KMS-11 (cell line): ENCODE measurements at regions not wholly inside any gene's neighbourhood (a gene's known extent, or its start where the extent isn't known, plus 50 kb on each side); places are given as distances from the start of the nearest gene placed in this dataset.

Source experiments
- H2AFZ ChIP-seq: fragments of 200-600 bp; sonication (generic); 2 replicates; pipeline ENCODE4 v1.6.1; 2016; ENCODE audit warnings: antibody characterized with exemption, mixed run types, low read depth
- H3K27ac ChIP-seq: fragments of 200-600 bp; sonication (generic); 2 replicates; pipeline ENCODE4 v1.6.1; 2016; ENCODE audit warnings: mild to moderate bottlenecking, mixed run types
- H3K27me3 ChIP-seq: fragments of 200-600 bp; sonication (generic); 2 replicates; pipeline ENCODE4 v1.6.1; 2017; ENCODE audit warnings: mild to moderate bottlenecking, low read depth, mixed run types, moderate library complexity; ENCODE audit not compliant: insufficient read depth
- H3K36me3 ChIP-seq: fragments of 200-600 bp; sonication (generic); 2 replicates; pipeline ENCODE4 v1.6.1; 2017; ENCODE audit warnings: mild to moderate bottlenecking, mixed run types; ENCODE audit not compliant: insufficient read depth
- H3K4me1 ChIP-seq: fragments of 200-600 bp; sonication (generic); 2 replicates; pipeline ENCODE4 v1.6.1; 2016; ENCODE audit warnings: mild to moderate bottlenecking, low read depth, mixed run types; ENCODE audit not compliant: poor library complexity, severe bottlenecking
- H3K4me2 ChIP-seq: fragments of 200-600 bp; sonication (generic); 2 replicates; pipeline ENCODE4 v1.7.0; 2016; ENCODE audit warnings: mild to moderate bottlenecking, mixed run types
- H3K4me3 ChIP-seq: fragments of 200-600 bp; sonication (generic); IDR thresholded peaks from 2 replicates; pipeline ENCODE4 v1.6.1; 2017; ENCODE audit warnings: low read depth, low read length, mixed read lengths; ENCODE audit not compliant: insufficient read depth
- H3K79me2 ChIP-seq: fragments of 200-600 bp; sonication (generic); 2 replicates; pipeline ENCODE4 v1.6.1; 2016; ENCODE audit warnings: low read depth, mixed run types; ENCODE audit not compliant: insufficient read depth
- H3K9ac ChIP-seq: fragments of 200-600 bp; sonication (generic); 2 replicates; pipeline ENCODE4 v1.6.1; 2016; ENCODE audit warnings: mild to moderate bottlenecking, mixed run types
- H4K20me1 ChIP-seq: fragments of 200-600 bp; sonication (generic); 2 replicates; pipeline ENCODE4 v1.6.1; 2016; ENCODE audit warnings: mild to moderate bottlenecking, mixed run types; ENCODE audit not compliant: insufficient read depth
- TF ChIP-seq, protein P1 (sequence below): fragments of 200-600 bp; sonication (generic); conservative IDR thresholded peaks from 2 replicates; pipeline ENCODE4 v1.6.1; 2017; ENCODE audit warnings: low read depth, mild to moderate bottlenecking, antibody characterized with exemption, low read length, moderate library complexity, mixed read lengths

DNA sequence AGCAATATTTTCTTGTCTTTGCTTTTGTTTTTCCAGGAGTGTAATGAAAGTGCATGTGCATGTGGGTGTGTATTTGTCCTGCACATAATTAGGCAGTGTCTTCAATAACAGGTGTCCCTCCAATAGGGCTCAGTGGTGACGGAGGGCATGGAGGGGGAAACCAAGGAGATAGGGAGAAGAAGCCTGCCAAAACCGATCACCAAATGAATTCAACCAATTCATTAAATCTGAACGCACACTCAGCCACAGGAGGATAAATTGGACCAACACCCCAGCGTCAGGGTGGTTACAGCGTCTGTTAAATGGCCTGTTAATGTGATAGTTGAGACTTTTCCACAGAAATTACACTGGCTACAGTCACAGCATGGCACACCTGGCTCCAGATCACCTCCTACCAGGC is 527.6 kb downstream of the CD83 start:
- no peaks in the 10 kb centered on the region for H3K36me3 ChIP-seq
- no peaks in the 10 kb centered on the region for H3K27me3 ChIP-seq
- no peaks in the 10 kb centered on the region for H4K20me1 ChIP-seq
- no peaks in the 10 kb centered on the region for H3K4me1 ChIP-seq
- H3K79me2 ChIP-seq, result no peaks in the 10 kb centered on the region
- no peak overlapping the region for H3K4me3 ChIP-seq
- no peak overlapping the region for H3K4me2 ChIP-seq
- no peak overlapping the region for H3K9ac ChIP-seq
- no peak overlapping the region for H2AFZ ChIP-seq
- TF ChIP-seq, protein P1, sequence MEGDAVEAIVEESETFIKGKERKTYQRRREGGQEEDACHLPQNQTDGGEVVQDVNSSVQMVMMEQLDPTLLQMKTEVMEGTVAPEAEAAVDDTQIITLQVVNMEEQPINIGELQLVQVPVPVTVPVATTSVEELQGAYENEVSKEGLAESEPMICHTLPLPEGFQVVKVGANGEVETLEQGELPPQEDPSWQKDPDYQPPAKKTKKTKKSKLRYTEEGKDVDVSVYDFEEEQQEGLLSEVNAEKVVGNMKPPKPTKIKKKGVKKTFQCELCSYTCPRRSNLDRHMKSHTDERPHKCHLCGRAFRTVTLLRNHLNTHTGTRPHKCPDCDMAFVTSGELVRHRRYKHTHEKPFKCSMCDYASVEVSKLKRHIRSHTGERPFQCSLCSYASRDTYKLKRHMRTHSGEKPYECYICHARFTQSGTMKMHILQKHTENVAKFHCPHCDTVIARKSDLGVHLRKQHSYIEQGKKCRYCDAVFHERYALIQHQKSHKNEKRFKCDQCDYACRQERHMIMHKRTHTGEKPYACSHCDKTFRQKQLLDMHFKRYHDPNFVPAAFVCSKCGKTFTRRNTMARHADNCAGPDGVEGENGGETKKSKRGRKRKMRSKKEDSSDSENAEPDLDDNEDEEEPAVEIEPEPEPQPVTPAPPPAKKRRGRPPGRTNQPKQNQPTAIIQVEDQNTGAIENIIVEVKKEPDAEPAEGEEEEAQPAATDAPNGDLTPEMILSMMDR, result no peak
- no peak overlapping the region for H3K27ac ChIP-seq

DNA sequence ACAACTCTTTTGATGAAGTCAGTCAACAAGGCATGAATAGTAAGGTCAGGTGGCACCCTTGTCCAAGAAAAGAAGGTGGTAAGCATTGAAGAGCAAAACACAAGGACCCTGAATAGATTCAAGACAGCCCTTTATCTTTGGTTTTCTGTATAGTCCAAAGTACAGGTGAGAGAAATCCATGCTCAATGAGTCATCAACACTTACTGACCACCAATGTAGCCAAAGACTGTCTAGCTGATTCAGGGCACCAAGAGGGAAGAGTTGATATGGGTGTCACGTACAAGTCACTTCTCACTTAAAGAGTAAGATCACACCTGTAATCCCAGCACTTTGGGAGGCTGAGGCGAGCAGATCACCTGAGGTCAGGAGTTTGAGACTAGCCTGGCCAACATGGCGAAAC is 528.3 kb downstream of the CD83 start:
- no peak overlapping the region for H3K27ac ChIP-seq
- H3K36me3 ChIP-seq, result no peaks in the 10 kb centered on the region
- H3K4me1 ChIP-seq, result no peaks in the 10 kb centered on the region
- no peak overlapping the region for H3K4me2 ChIP-seq
- H3K9ac ChIP-seq, result no peak overlapping the region
- TF ChIP-seq, protein P1, result no peak
- H3K4me3 ChIP-seq, result no peak overlapping the region
- no peaks in the 10 kb centered on the region for H3K79me2 ChIP-seq
- H3K27me3 ChIP-seq, result no peaks in the 10 kb centered on the region
- H2AFZ ChIP-seq, result no peak overlapping the region
- H4K20me1 ChIP-seq, result no peaks in the 10 kb centered on the region

DNA sequence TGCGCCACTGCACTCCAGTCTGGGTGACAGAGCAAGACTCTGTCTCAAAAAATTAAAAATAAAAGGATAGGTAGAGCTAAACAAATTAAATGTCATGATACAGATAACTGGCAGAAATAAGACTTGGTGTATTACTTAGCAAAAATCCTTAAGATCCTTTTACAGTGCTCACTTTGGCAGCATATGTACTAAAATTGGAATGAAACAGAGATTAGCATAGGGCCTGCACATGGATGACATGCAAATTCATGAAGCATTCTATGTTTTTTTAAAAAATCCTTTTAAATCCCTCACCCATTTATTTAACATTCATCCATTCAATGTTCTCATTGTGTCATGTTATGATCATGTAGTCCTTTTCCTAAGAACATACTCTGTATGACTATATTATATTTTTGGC is 528.8 kb downstream of the CD83 start:
- H3K36me3 ChIP-seq, result no peaks in the 10 kb centered on the region
- no peak overlapping the region for H3K9ac ChIP-seq
- H3K4me2 ChIP-seq, result no peak overlapping the region
- no peak overlapping the region for H2AFZ ChIP-seq
- H3K4me1 ChIP-seq, result no peaks in the 10 kb centered on the region
- H3K27me3 ChIP-seq, result no peaks in the 10 kb centered on the region
- no peak overlapping the region for H3K27ac ChIP-seq
- no peak overlapping the region for H3K4me3 ChIP-seq
- H4K20me1 ChIP-seq, result no peaks in the 10 kb centered on the region
- TF ChIP-seq, protein P1, result no peak
- H3K79me2 ChIP-seq, result no peaks in the 10 kb centered on the region

DNA sequence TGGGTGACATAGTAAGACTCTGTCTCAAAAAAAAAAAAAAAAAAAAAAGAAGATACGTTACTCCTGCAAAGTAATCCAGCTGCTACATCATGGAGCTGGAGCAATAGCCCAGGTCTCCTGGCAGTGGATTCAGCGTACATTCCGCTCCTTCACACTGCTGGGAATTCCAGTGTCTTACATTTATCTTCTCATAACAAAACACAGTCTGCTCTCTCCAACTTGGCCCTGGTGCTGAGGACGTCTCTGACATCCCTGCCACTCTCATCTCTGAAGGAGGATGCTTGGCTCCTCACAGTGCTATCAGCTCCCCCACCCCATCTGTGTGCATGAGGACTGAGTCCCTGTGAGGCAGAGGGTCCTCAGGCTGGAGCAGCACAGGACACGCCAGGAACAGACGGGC is 529.8 kb downstream of the CD83 start:
- TF ChIP-seq, protein P1, result no peak

DNA sequence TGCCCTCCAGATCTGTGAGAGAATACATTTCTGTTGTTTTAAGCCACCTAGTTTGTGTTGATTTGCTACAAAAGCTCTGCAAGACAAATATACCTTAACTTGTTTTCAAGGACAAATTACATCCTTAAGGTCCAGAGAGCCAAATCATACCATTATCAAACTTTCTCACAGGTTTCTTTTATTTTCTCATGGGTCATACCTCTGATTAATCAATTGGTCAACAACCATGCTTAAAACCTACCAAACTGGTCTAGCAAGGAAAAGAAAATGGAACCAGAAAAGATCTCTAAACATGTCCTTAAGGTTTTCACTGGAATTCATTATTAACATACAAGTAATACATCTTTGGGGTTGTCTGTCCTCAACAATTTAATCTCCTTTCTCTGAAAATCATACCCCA is 535.0 kb downstream of the CD83 start:
- TF ChIP-seq, protein P1, result no peak
- Histone ChIP-seq H3K4me1 (no peaks in the 10 kb centered on the region), H3K4me2 (no peak overlapping the region), H2AFZ (no peak overlapping the region), H3K79me2 (no peaks in the 10 kb centered on the region), H3K4me3 (no peak overlapping the region), H4K20me1 (no peaks in the 10 kb centered on the region), H3K36me3 (no peaks in the 10 kb centered on the region), H3K27ac (no peak overlapping the region), H3K27me3 (no peaks in the 10 kb centered on the region), H3K9ac (no peak overlapping the region)

More for the DNA sequence above, 529.8 kb downstream of the CD83 start:
- Histone ChIP-seq H3K4me1 (no peaks in the 10 kb centered on the region), H3K9ac (no peak overlapping the region), H3K36me3 (no peaks in the 10 kb centered on the region), H3K27ac (no peak overlapping the region), H3K4me2 (no peak overlapping the region), H3K4me3 (no peak overlapping the region), H3K79me2 (no peaks in the 10 kb centered on the region), H3K27me3 (no peaks in the 10 kb centered on the region), H2AFZ (no peak overlapping the region), H4K20me1 (no peaks in the 10 kb centered on the region)
